GM23338 (cell line): ENCODE measurements at regions not wholly inside any gene's neighbourhood (a gene's known extent, or its start where the extent isn't known, plus 50 kb on each side); places are given as distances from the start of the nearest gene placed in this dataset.

ENCODE experiments used
- ATAC-seq: fragments of 200-7000 bp; cut with Tn5 transposase; 3 replicates; pipeline ENCODE4 v1.9.1; 2020
- DNase-seq: peaks from one replicate; pipeline ENCODE4 v3.0.0-alpha.2; 2015; ENCODE audit warnings: low spot score
- H2AFZ ChIP-seq: fragments of 200-600 bp; sonication (generic); 2 replicates; pipeline ENCODE4 v1.8.0; 2016; ENCODE audit warnings: antibody characterized with exemption, mild to moderate bottlenecking, moderate library complexity
- H3F3A ChIP-seq: fragments of 200-600 bp; sonication (generic); replicated peaks from 2 replicates; pipeline ENCODE4 v1.8.0; 2017; ENCODE audit warnings: antibody characterized with exemption, mixed run types, low read depth
- H3K27ac ChIP-seq: fragments of 200-600 bp; sonication (generic); 2 replicates; pipeline ENCODE4 v1.6.1; 2016; ENCODE audit warnings: low read depth
- H3K27me3 ChIP-seq: fragments of 200-600 bp; sonication (generic); 2 replicates; pipeline ENCODE4 v1.8.0; 2016; ENCODE audit warnings: mild to moderate bottlenecking, mixed run types, moderate library complexity; ENCODE audit not compliant: insufficient read depth
- H3K36me3 ChIP-seq: fragments of 200-600 bp; sonication (generic); 2 replicates; pipeline ENCODE4 v1.8.0; 2016; ENCODE audit warnings: mild to moderate bottlenecking; ENCODE audit not compliant: insufficient read depth
- H3K4me1 ChIP-seq: fragments of 200-600 bp; sonication (generic); 2 replicates; pipeline ENCODE4 v1.8.0; 2016; ENCODE audit warnings: mild to moderate bottlenecking, moderate library complexity; ENCODE audit not compliant: insufficient read depth
- H3K4me2 ChIP-seq: fragments of 200-600 bp; sonication (generic); 2 replicates; pipeline ENCODE4 v1.7.1; 2017; ENCODE audit warnings: mixed run types
- H3K4me3 ChIP-seq: fragments of 200-600 bp; sonication (generic); 2 replicates; pipeline ENCODE4 v1.6.1; 2016; ENCODE audit warnings: mixed run types
- H3K79me2 ChIP-seq: fragments of 200-600 bp; sonication (generic); replicated peaks from 2 replicates; pipeline ENCODE4 v1.8.0; 2017; ENCODE audit warnings: mild to moderate bottlenecking; ENCODE audit not compliant: insufficient read depth
- H3K9me2 ChIP-seq: fragments of 200-600 bp; sonication (generic); 2 replicates; pipeline ENCODE4 v1.8.0; 2017; ENCODE audit not compliant: insufficient read depth
- H4K20me1 ChIP-seq: fragments of 200-600 bp; sonication (generic); replicated peaks from 2 replicates; pipeline ENCODE4 v1.8.0; 2017; ENCODE audit warnings: mild to moderate bottlenecking; ENCODE audit not compliant: insufficient read depth
- H3K27ac Mint-ChIP-seq: 2 replicates; pipeline ENCODE4 v1.8.0; 2020; ENCODE audit warnings: inconsistent platforms, mild to moderate bottlenecking, moderate library complexity, mixed read lengths
- H3K27me3 Mint-ChIP-seq: 3 replicates; pipeline ENCODE4 v1.8.0; 2022; ENCODE audit warnings: low read depth, mild to moderate bottlenecking, moderate library complexity, mixed read lengths, inconsistent platforms; ENCODE audit not compliant: insufficient read depth, poor library complexity
- H3K36me3 Mint-ChIP-seq: 3 replicates; pipeline ENCODE4 v1.8.0; 2021; ENCODE audit warnings: low read depth, mild to moderate bottlenecking, inconsistent platforms, moderate library complexity, mixed read lengths
- H3K4me1 Mint-ChIP-seq: 3 replicates; pipeline ENCODE4 v1.8.0; 2020; ENCODE audit warnings: mild to moderate bottlenecking, inconsistent platforms, mixed read lengths
- H3K4me3 Mint-ChIP-seq: 3 replicates; pipeline ENCODE4 v1.8.0; 2021; ENCODE audit warnings: moderate library complexity, mild to moderate bottlenecking, inconsistent platforms, mixed read lengths
- H3K9me3 Mint-ChIP-seq: 3 replicates; pipeline ENCODE4 v1.8.0; 2020; ENCODE audit warnings: moderate library complexity, mild to moderate bottlenecking, inconsistent platforms, mixed read lengths
- CREB1 ChIP-seq: fragments of 250-450 bp; sonication (Bioruptor Pico); IDR thresholded peaks from 2 replicates; pipeline ENCODE4 v1.5.0; 2020; ENCODE audit warnings: low read depth, mild to moderate bottlenecking, moderate library complexity
- EZH2 ChIP-seq: fragments of 200-600 bp; sonication (generic); IDR thresholded peaks from one replicate; pipeline ENCODE4 v1.8.0; 2017; ENCODE audit warnings: antibody characterized with exemption, mild to moderate bottlenecking, low read depth; ENCODE audit not compliant: unreplicated experiment
- EZH2phosphoT487 ChIP-seq: fragments of 200-600 bp; sonication (generic); IDR thresholded peaks from one replicate; pipeline ENCODE4 v1.8.1; 2018; ENCODE audit warnings: antibody characterized with exemption; ENCODE audit not compliant: unreplicated experiment
- JUNB ChIP-seq: IDR thresholded peaks from one replicate; pipeline ENCODE4 v1.6.1; 2016; ENCODE audit warnings: antibody characterized with exemption; ENCODE audit not compliant: unreplicated experiment
- NANOG ChIP-seq: IDR thresholded peaks from 2 replicates; pipeline ENCODE4 v1.6.1; 2016; ENCODE audit warnings: antibody characterized with exemption, borderline replicate concordance
- POLR2AphosphoS5 ChIP-seq: IDR thresholded peaks from 2 replicates; pipeline ENCODE4 v1.6.1; 2016; ENCODE audit warnings: antibody characterized with exemption, low read depth
- STAT1 ChIP-seq: IDR thresholded peaks from one replicate; pipeline ENCODE4 v1.6.1; 2016; ENCODE audit warnings: antibody characterized with exemption; ENCODE audit not compliant: unreplicated experiment
- ZNF114 ChIP-seq: fragments of 250-450 bp; sonication (Bioruptor Pico); IDR thresholded peaks from 2 replicates; pipeline ENCODE4 v1.5.0; 2020; ENCODE audit warnings: mild to moderate bottlenecking, moderate library complexity
- ZNF331 ChIP-seq: fragments of 250-450 bp; sonication (Bioruptor Pico); IDR thresholded peaks from 2 replicates; pipeline ENCODE4 v1.5.0; 2020; ENCODE audit warnings: low read depth, mild to moderate bottlenecking, moderate library complexity
- TF ChIP-seq, protein P1 (sequence below): fragments of 250-450 bp; sonication (Bioruptor Pico); IDR thresholded peaks from 2 replicates; pipeline ENCODE4 v1.5.0; 2020; ENCODE audit warnings: mild to moderate bottlenecking, moderate library complexity
- TF ChIP-seq, protein P2 (sequence below), 2 experiments: fragments of 200-600 bp in 1 of 2; sonication (generic) in 1 of 2; conservative IDR thresholded peaks; 2 replicates each; pipeline versions ENCODE4 v1.5.1 to v1.6.1; 2016 to 2017; ENCODE audit warnings: antibody characterized with exemption in 2 of 2, low read depth in 2 of 2, mild to moderate bottlenecking in 2 of 2, moderate library complexity in 1 of 2
- TF ChIP-seq, protein P3 (sequence below): IDR thresholded peaks from one replicate; pipeline ENCODE4 v1.6.1; 2018; ENCODE audit warnings: antibody characterized with exemption; ENCODE audit not compliant: unreplicated experiment
- TF ChIP-seq, protein P4 (sequence below): IDR thresholded peaks from 2 replicates; pipeline ENCODE4 v1.6.1; 2016; ENCODE audit warnings: antibody characterized with exemption

DNA sequence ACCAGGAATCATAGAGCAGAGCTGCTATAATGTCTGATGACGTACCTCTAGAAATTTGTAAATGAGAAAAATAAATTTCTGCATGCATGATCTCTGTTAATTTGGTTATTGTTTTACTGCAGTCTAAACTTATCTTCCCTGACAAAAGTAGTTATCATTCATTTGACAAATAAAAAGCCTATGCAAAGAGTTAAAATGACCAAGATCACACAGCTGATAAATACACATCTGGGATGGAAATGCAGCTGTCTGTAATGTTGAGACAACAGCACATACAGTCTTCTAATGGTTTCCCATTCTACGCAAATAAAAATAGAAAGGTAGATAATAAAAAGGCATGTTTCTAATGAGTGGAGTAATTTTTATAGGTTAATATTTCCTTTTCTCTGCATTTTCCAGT lies 225.1 kb upstream of the LUZP2 start:
- Histone ChIP-seq H2AFZ (no peak overlapping the region), H4K20me1 (no peaks in the 10 kb centered on the region), H3K9me2 (no peaks in the 10 kb centered on the region), H3K36me3 (no peaks in the 10 kb centered on the region), H3K27me3 (no peaks in the 10 kb centered on the region), H3K4me3 (no peak overlapping the region), H3K4me1 (no peaks in the 10 kb centered on the region), H3K79me2 (no peaks in the 10 kb centered on the region), H3F3A (no peaks in the 10 kb centered on the region), H3K27ac (no peak overlapping the region), H3K4me2 (no peak overlapping the region)
- no peaks in the 10 kb centered on the region for H3K4me1 Mint-ChIP-seq
- TF ChIP-seq ZNF331 (no peak), EZH2 (no peak), NANOG (no peak), JUNB (no peak), EZH2phosphoT487 (no peak), ZNF114 (no peak), STAT1 (no peak), CREB1 (CRISPR knock-in tag) (no peak), POLR2AphosphoS5 (no peak)
- TF ChIP-seq, protein P1, sequence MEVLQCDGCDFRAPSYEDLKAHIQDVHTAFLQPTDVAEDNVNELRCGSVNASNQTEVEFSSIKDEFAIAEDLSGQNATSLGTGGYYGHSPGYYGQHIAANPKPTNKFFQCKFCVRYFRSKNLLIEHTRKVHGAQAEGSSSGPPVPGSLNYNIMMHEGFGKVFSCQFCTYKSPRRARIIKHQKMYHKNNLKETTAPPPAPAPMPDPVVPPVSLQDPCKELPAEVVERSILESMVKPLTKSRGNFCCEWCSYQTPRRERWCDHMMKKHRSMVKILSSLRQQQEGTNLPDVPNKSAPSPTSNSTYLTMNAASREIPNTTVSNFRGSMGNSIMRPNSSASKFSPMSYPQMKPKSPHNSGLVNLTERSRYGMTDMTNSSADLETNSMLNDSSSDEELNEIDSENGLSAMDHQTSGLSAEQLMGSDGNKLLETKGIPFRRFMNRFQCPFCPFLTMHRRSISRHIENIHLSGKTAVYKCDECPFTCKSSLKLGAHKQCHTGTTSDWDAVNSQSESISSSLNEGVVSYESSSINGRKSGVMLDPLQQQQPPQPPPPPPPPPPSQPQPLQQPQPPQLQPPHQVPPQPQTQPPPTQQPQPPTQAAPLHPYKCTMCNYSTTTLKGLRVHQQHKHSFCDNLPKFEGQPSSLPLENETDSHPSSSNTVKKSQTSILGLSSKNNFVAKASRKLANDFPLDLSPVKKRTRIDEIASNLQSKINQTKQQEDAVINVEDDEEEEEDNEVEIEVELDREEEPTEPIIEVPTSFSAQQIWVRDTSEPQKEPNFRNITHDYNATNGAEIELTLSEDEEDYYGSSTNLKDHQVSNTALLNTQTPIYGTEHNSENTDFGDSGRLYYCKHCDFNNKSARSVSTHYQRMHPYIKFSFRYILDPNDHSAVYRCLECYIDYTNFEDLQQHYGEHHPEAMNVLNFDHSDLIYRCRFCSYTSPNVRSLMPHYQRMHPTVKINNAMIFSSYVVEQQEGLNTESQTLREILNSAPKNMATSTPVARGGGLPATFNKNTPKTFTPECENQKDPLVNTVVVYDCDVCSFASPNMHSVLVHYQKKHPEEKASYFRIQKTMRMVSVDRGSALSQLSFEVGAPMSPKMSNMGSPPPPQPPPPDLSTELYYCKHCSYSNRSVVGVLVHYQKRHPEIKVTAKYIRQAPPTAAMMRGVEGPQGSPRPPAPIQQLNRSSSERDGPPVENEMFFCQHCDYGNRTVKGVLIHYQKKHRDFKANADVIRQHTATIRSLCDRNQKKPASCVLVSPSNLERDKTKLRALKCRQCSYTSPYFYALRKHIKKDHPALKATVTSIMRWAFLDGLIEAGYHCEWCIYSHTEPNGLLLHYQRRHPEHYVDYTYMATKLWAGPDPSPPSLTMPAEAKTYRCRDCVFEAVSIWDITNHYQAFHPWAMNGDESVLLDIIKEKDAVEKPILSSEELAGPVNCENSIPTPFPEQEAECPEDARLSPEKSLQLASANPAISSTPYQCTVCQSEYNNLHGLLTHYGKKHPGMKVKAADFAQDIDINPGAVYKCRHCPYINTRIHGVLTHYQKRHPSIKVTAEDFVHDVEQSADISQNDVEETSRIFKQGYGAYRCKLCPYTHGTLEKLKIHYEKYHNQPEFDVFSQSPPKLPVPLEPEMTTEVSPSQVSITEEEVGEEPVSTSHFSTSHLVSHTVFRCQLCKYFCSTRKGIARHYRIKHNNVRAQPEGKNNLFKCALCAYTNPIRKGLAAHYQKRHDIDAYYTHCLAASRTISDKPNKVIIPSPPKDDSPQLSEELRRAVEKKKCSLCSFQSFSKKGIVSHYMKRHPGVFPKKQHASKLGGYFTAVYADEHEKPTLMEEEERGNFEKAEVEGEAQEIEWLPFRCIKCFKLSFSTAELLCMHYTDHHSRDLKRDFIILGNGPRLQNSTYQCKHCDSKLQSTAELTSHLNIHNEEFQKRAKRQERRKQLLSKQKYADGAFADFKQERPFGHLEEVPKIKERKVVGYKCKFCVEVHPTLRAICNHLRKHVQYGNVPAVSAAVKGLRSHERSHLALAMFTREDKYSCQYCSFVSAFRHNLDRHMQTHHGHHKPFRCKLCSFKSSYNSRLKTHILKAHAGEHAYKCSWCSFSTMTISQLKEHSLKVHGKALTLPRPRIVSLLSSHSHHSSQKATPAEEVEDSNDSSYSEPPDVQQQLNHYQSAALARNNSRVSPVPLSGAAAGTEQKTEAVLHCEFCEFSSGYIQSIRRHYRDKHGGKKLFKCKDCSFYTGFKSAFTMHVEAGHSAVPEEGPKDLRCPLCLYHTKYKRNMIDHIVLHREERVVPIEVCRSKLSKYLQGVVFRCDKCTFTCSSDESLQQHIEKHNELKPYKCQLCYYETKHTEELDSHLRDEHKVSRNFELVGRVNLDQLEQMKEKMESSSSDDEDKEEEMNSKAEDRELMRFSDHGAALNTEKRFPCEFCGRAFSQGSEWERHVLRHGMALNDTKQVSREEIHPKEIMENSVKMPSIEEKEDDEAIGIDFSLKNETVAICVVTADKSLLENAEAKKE (CRISPR knock-in tag), result no peak
- TF ChIP-seq, protein P2, sequence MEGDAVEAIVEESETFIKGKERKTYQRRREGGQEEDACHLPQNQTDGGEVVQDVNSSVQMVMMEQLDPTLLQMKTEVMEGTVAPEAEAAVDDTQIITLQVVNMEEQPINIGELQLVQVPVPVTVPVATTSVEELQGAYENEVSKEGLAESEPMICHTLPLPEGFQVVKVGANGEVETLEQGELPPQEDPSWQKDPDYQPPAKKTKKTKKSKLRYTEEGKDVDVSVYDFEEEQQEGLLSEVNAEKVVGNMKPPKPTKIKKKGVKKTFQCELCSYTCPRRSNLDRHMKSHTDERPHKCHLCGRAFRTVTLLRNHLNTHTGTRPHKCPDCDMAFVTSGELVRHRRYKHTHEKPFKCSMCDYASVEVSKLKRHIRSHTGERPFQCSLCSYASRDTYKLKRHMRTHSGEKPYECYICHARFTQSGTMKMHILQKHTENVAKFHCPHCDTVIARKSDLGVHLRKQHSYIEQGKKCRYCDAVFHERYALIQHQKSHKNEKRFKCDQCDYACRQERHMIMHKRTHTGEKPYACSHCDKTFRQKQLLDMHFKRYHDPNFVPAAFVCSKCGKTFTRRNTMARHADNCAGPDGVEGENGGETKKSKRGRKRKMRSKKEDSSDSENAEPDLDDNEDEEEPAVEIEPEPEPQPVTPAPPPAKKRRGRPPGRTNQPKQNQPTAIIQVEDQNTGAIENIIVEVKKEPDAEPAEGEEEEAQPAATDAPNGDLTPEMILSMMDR (conservative IDR thresholded peaks at IDR 0.05; ENCODE audit: low read depth in 2 of 2), result no peak
- TF ChIP-seq, protein P3, sequence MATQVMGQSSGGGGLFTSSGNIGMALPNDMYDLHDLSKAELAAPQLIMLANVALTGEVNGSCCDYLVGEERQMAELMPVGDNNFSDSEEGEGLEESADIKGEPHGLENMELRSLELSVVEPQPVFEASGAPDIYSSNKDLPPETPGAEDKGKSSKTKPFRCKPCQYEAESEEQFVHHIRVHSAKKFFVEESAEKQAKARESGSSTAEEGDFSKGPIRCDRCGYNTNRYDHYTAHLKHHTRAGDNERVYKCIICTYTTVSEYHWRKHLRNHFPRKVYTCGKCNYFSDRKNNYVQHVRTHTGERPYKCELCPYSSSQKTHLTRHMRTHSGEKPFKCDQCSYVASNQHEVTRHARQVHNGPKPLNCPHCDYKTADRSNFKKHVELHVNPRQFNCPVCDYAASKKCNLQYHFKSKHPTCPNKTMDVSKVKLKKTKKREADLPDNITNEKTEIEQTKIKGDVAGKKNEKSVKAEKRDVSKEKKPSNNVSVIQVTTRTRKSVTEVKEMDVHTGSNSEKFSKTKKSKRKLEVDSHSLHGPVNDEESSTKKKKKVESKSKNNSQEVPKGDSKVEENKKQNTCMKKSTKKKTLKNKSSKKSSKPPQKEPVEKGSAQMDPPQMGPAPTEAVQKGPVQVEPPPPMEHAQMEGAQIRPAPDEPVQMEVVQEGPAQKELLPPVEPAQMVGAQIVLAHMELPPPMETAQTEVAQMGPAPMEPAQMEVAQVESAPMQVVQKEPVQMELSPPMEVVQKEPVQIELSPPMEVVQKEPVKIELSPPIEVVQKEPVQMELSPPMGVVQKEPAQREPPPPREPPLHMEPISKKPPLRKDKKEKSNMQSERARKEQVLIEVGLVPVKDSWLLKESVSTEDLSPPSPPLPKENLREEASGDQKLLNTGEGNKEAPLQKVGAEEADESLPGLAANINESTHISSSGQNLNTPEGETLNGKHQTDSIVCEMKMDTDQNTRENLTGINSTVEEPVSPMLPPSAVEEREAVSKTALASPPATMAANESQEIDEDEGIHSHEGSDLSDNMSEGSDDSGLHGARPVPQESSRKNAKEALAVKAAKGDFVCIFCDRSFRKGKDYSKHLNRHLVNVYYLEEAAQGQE, result no peak
- TF ChIP-seq, protein P4, sequence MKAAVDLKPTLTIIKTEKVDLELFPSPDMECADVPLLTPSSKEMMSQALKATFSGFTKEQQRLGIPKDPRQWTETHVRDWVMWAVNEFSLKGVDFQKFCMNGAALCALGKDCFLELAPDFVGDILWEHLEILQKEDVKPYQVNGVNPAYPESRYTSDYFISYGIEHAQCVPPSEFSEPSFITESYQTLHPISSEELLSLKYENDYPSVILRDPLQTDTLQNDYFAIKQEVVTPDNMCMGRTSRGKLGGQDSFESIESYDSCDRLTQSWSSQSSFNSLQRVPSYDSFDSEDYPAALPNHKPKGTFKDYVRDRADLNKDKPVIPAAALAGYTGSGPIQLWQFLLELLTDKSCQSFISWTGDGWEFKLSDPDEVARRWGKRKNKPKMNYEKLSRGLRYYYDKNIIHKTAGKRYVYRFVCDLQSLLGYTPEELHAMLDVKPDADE, result no peak
- DNase-seq, result no peak
- H3K4me3 Mint-ChIP-seq, result no peak overlapping the region
- peaks cover 17% of the 10 kb centered on the region for H3K9me3 Mint-ChIP-seq
- peaks cover 8% of the 10 kb centered on the region; the same call in 1 of the 3 replicates for H3K36me3 Mint-ChIP-seq
- peaks cover 2% of the 10 kb centered on the region for H3K27me3 Mint-ChIP-seq
- no peak overlapping the region for H3K27ac Mint-ChIP-seq
- ATAC-seq, result no peak
